PC-9 (cell line): ENCODE measurements at regions not wholly inside any gene's neighbourhood (a gene's known extent, or its start where the extent isn't known, plus 50 kb on each side); places are given as distances from the start of the nearest gene placed in this dataset.

Experiments
- BruUV-seq: library from RNA; stranded (reverse); fragments of 400-500 nt; replicated peaks from 2 replicates; lab custom pipeline; 2021; lab: Mats Ljungman, UMichigan
- CTCF ChIA-PET: fragments of 300-600 bp; sonication (Branson Sonifier 250); formaldehyde crosslinking; loops from one replicate; lab custom pipeline; 2022; ENCODE audit warnings: antibody characterized with exemption; lab: Charles Lee
- POLR2A ChIA-PET: fragments of 300-600 bp; sonication (Branson Sonifier 250); formaldehyde crosslinking; loops from one replicate; lab custom pipeline; 2022; ENCODE audit warnings: antibody characterized with exemption; ENCODE audit not compliant: unreplicated experiment; lab: Charles Lee
- DNase-seq, 2 experiments: peaks; one replicate each; pipeline versions ENCODE4 v3.0.0 to v3.0.0-alpha.2; 2015 to 2022; ENCODE audit warnings: mixed read lengths in 1 of 2
- H2AFZ ChIP-seq: fragments of 200-600 bp; sonication (generic); 2 replicates; pipeline ENCODE4 v1.8.1; 2017; ENCODE audit warnings: antibody characterized with exemption
- H3F3A ChIP-seq: fragments of 200-600 bp; sonication (generic); 2 replicates; pipeline ENCODE4 v1.8.1; 2017; ENCODE audit warnings: antibody characterized with exemption, mild to moderate bottlenecking, low read depth; ENCODE audit not compliant: insufficient read depth
- H3K27ac ChIP-seq: fragments of 200-600 bp; sonication (generic); 2 replicates; pipeline ENCODE4 v1.6.1; 2016; ENCODE audit warnings: mixed run types
- H3K27me3 ChIP-seq: fragments of 200-600 bp; sonication (generic); 2 replicates; pipeline ENCODE4 v1.6.1; 2016; ENCODE audit warnings: low read depth, mixed run types; ENCODE audit not compliant: insufficient read depth
- H3K36me3 ChIP-seq: fragments of 200-600 bp; sonication (generic); 2 replicates; pipeline ENCODE4 v1.6.1; 2016; ENCODE audit warnings: low read depth, mixed run types
- H3K4me1 ChIP-seq: fragments of 200-600 bp; sonication (generic); replicated peaks from 2 replicates; pipeline ENCODE4 v1.6.1; 2016; ENCODE audit warnings: mixed run types; ENCODE audit not compliant: insufficient read depth
- H3K4me2 ChIP-seq: fragments of 200-600 bp; sonication (generic); 2 replicates; pipeline ENCODE4 v1.6.1; 2017; ENCODE audit warnings: mixed run types
- H3K4me3 ChIP-seq: fragments of 200-600 bp; sonication (generic); 2 replicates; pipeline ENCODE4 v1.6.1; 2016; ENCODE audit warnings: mixed run types
- H3K79me2 ChIP-seq: fragments of 200-600 bp; sonication (generic); 2 replicates; pipeline ENCODE4 v1.6.1; 2017; ENCODE audit warnings: low read depth, mixed run types
- H3K9me2 ChIP-seq: fragments of 200-600 bp; sonication (generic); 2 replicates; pipeline ENCODE4 v1.8.1; 2017; ENCODE audit warnings: mild to moderate bottlenecking; ENCODE audit not compliant: insufficient read depth
- H3K9me3 ChIP-seq: fragments of 200-600 bp; sonication (generic); 2 replicates; pipeline ENCODE4 v1.8.1; 2016; ENCODE audit warnings: low read depth; ENCODE audit not compliant: insufficient read depth
- H4K20me1 ChIP-seq: fragments of 200-600 bp; sonication (generic); 2 replicates; pipeline ENCODE4 v1.8.1; 2017; ENCODE audit not compliant: insufficient read depth
- CTCF ChIP-seq: fragments of 200-600 bp; sonication (generic); conservative IDR thresholded peaks from 2 replicates; pipeline ENCODE4 v1.6.1; 2017; ENCODE audit warnings: mixed run types, antibody characterized with exemption, mild to moderate bottlenecking, moderate library complexity
- EZH2 ChIP-seq: fragments of 200-600 bp; sonication (generic); IDR thresholded peaks from 2 replicates; pipeline ENCODE4 v1.8.0; 2017; ENCODE audit warnings: antibody characterized with exemption, low read depth
- intact Hi-C: fragments of 100-400 bp; cut with micrococcal nuclease; formaldehyde crosslinking; loops from one replicate; pipeline ENCODE4 v1.10.0; 2022; ENCODE audit not compliant: unreplicated experiment

GRCh38 chr14:101182476-101182875 lies 279.0 kb upstream of the RTL1 start:
- H3F3A ChIP-seq: no peaks in the 10 kb centered on the region
- no peak overlapping the region for H2AFZ ChIP-seq
- no peaks in the 10 kb centered on the region for H3K9me3 ChIP-seq
- no peaks in the 10 kb centered on the region for H3K79me2 ChIP-seq
- no TSS peak for BruUV-seq
- H3K4me1 ChIP-seq: peaks cover 6% of the 10 kb centered on the region; the same call in 1 of the 2 replicates
- H3K36me3 ChIP-seq: no peaks in the 10 kb centered on the region
- ChIA-PET CTCF (no interaction called here), POLR2A (no interaction called here)
- no peak overlapping the region for H3K27ac ChIP-seq
- no peak for DNase-seq
- H3K9me2 ChIP-seq: no peaks in the 10 kb centered on the region
- no peak overlapping the region for H3K4me2 ChIP-seq
- TF ChIP-seq EZH2 (no peak), CTCF (no peak)
- H4K20me1 ChIP-seq: no peaks in the 10 kb centered on the region
- H3K4me3 ChIP-seq: no peak overlapping the region
- intact Hi-C loops: no loop called here
- H3K27me3 ChIP-seq: no peaks in the 10 kb centered on the region

GRCh38 chr14:101183376-101184103 lies 280.0 kb upstream of the RTL1 start:
- H3K27ac ChIP-seq: no peak overlapping the region
- TF ChIP-seq EZH2 (no peak), CTCF (peak; percentile 62; the same call in 1 of the 2 replicates)
- no peaks in the 10 kb centered on the region for H3K27me3 ChIP-seq
- DNase-seq: no peak
- H3K4me1 ChIP-seq: peaks cover 6% of the 10 kb centered on the region; the same call in 1 of the 2 replicates
- H3K36me3 ChIP-seq: no peaks in the 10 kb centered on the region
- CTCF ChIA-PET: no interaction called here
- no TSS peak for BruUV-seq
- intact Hi-C loops: no loop called here
- no peak overlapping the region for H3K4me3 ChIP-seq
- no peaks in the 10 kb centered on the region for H3K79me2 ChIP-seq
- no peak overlapping the region for H2AFZ ChIP-seq
- H4K20me1 ChIP-seq: no peaks in the 10 kb centered on the region
- H3F3A ChIP-seq: no peaks in the 10 kb centered on the region
- POLR2A ChIA-PET: no interaction called here
- H3K4me2 ChIP-seq: peak overlapping the region; percentile 42
- no peaks in the 10 kb centered on the region for H3K9me3 ChIP-seq
- no peaks in the 10 kb centered on the region for H3K9me2 ChIP-seq

- Histone ChIP-seq H3K9me2 (no peaks in the 10 kb centered on the region), H3K27ac (no peak overlapping the region), H3K4me3 (no peak overlapping the region), H3F3A (no peaks in the 10 kb centered on the region), H2AFZ (no peak overlapping the region), H3K4me2 (no peak overlapping the region), H3K9me3 (no peaks in the 10 kb centered on the region), H3K27me3 (no peaks in the 10 kb centered on the region), H3K36me3 (no peaks in the 10 kb centered on the region), H3K4me1 (peaks cover 6% of the 10 kb centered on the region; the same call in 1 of the 2 replicates), H4K20me1 (no peaks in the 10 kb centered on the region), H3K79me2 (no peaks in the 10 kb centered on the region)
- ChIA-PET POLR2A (no interaction called here), CTCF (no interaction called here)
- intact Hi-C loops: no loop called here
- no TSS peak for BruUV-seq
- TF ChIP-seq EZH2: no peak
- no peak for TF ChIP-seq CTCF
- no peak for DNase-seq
Measured at GRCh38 chr14:101184104-101184455, 280.6 kb upstream of the RTL1 start.
